ENCODE measurements at regions not wholly inside any gene's neighbourhood (a gene's known extent, or its start where the extent isn't known, plus 50 kb on each side); places are given as distances from the start of the nearest gene placed in this dataset.
"Not testable (repeated sequence)": the region's sequence is repeated elsewhere in the genome, so short reads cannot be mapped to it uniquely, and the experiment has no call there.

GRCh38 chr5:156043351-156043750, 283.6 kb upstream of the SGCD start:
- Histone ChIP-seq H3K4me3 (ENCODE audit: low read depth in 1 of 5, low read length in 5 of 5) (no peak overlapping the region), H3K36me3 (ENCODE audit: control insufficient read depth in 5 of 5, insufficient read depth in 5 of 5, low read length in 5 of 5) (no peaks in the 10 kb centered on the region), H3K4me1 (ENCODE audit: control insufficient read depth in 5 of 5, insufficient read depth in 5 of 5, low read length in 5 of 5) (no peaks in the 10 kb centered on the region), H3K9ac (ENCODE audit: low read length in 5 of 5) (no peak overlapping the region), H3K27me3 (ENCODE audit: control insufficient read depth in 5 of 5, insufficient read depth in 4 of 5, low read length in 5 of 5) (no peaks in the 10 kb centered on the region), H3K9me3 (ENCODE audit: control insufficient read depth in 5 of 5, low read length in 5 of 5) (peaks cover 0 to 4% (median 0%) of the 10 kb centered on the region in 5 donors), H3K27ac (ENCODE audit: low read depth, low read length) (no peak overlapping the region)

- no peaks in the 10 kb centered on the region for H3K9me3 ChIP-seq (ENCODE audit: control insufficient read depth in 5 of 5, low read length in 5 of 5)
- H3K9ac ChIP-seq (ENCODE audit: low read length in 5 of 5), result no peak overlapping the region
- H3K27me3 ChIP-seq (ENCODE audit: control insufficient read depth in 5 of 5, insufficient read depth in 4 of 5, low read length in 5 of 5), result no peaks in the 10 kb centered on the region
- H3K4me3 ChIP-seq (ENCODE audit: low read depth in 1 of 5, low read length in 5 of 5), result no peak overlapping the region
- H3K27ac ChIP-seq (ENCODE audit: low read depth, low read length), result no peak overlapping the region
- no peaks in the 10 kb centered on the region for H3K4me1 ChIP-seq (ENCODE audit: control insufficient read depth in 5 of 5, insufficient read depth in 5 of 5, low read length in 5 of 5)
- H3K36me3 ChIP-seq (ENCODE audit: control insufficient read depth in 5 of 5, insufficient read depth in 5 of 5, low read length in 5 of 5), result no peaks in the 10 kb centered on the region
Measured at GRCh38 chr5:156051972-156052371, 275.0 kb upstream of the SGCD start.

GRCh38 chr5:156052656-156053055, 274.3 kb upstream of the SGCD start:
- no peaks in the 10 kb centered on the region for H3K27me3 ChIP-seq (ENCODE audit: control insufficient read depth in 5 of 5, insufficient read depth in 4 of 5, low read length in 5 of 5)
- no peaks in the 10 kb centered on the region for H3K4me1 ChIP-seq (ENCODE audit: control insufficient read depth in 5 of 5, insufficient read depth in 5 of 5, low read length in 5 of 5)
- H3K36me3 ChIP-seq (ENCODE audit: control insufficient read depth in 5 of 5, insufficient read depth in 5 of 5, low read length in 5 of 5), result no peaks in the 10 kb centered on the region
- no peak overlapping the region for H3K4me3 ChIP-seq (ENCODE audit: low read depth in 1 of 5, low read length in 5 of 5)
- H3K27ac ChIP-seq (ENCODE audit: low read depth, low read length), result no peak overlapping the region
- no peak overlapping the region for H3K9ac ChIP-seq (ENCODE audit: low read length in 5 of 5)
- H3K9me3 ChIP-seq (ENCODE audit: control insufficient read depth in 5 of 5, low read length in 5 of 5), result no peaks in the 10 kb centered on the region

- Histone ChIP-seq H3K4me1 (ENCODE audit: control insufficient read depth in 5 of 5, insufficient read depth in 5 of 5, low read length in 5 of 5) (no peaks in the 10 kb centered on the region), H3K9me3 (ENCODE audit: control insufficient read depth in 5 of 5, low read length in 5 of 5) (no peaks in the 10 kb centered on the region), H3K36me3 (ENCODE audit: control insufficient read depth in 5 of 5, insufficient read depth in 5 of 5, low read length in 5 of 5) (no peaks in the 10 kb centered on the region), H3K27ac (ENCODE audit: low read depth, low read length) (no peak overlapping the region), H3K4me3 (ENCODE audit: low read depth in 1 of 5, low read length in 5 of 5) (no peak overlapping the region), H3K27me3 (ENCODE audit: control insufficient read depth in 5 of 5, insufficient read depth in 4 of 5, low read length in 5 of 5) (no peaks in the 10 kb centered on the region), H3K9ac (ENCODE audit: low read length in 5 of 5) (no peak overlapping the region)
Measured at GRCh38 chr5:156053056-156053455, 273.9 kb upstream of the SGCD start.

- Histone ChIP-seq H3K27me3 (ENCODE audit: control insufficient read depth in 5 of 5, insufficient read depth in 4 of 5, low read length in 5 of 5) (no peaks in the 10 kb centered on the region), H3K36me3 (ENCODE audit: control insufficient read depth in 5 of 5, insufficient read depth in 5 of 5, low read length in 5 of 5) (no peaks in the 10 kb centered on the region), H3K4me3 (ENCODE audit: low read depth in 1 of 5, low read length in 5 of 5) (no peak overlapping the region), H3K9me3 (ENCODE audit: control insufficient read depth in 5 of 5, low read length in 5 of 5) (peaks cover 0 to 22% (median 12%) of the 10 kb centered on the region in 5 donors), H3K27ac (ENCODE audit: low read depth, low read length) (no peak overlapping the region), H3K4me1 (ENCODE audit: control insufficient read depth in 5 of 5, insufficient read depth in 5 of 5, low read length in 5 of 5) (no peaks in the 10 kb centered on the region), H3K9ac (ENCODE audit: low read length in 5 of 5) (no peak overlapping the region)
Measured at GRCh38 chr5:156076912-156077311, 250.1 kb upstream of the SGCD start.

- Histone ChIP-seq H3K27me3 (ENCODE audit: control insufficient read depth in 5 of 5, insufficient read depth in 4 of 5, low read length in 5 of 5) (no peaks in the 10 kb centered on the region), H3K4me1 (ENCODE audit: control insufficient read depth in 5 of 5, insufficient read depth in 5 of 5, low read length in 5 of 5) (no peaks in the 10 kb centered on the region), H3K9me3 (ENCODE audit: control insufficient read depth in 5 of 5, low read length in 5 of 5) (peaks cover 4 to 28% (median 17%) of the 10 kb centered on the region in 5 donors), H3K4me3 (ENCODE audit: low read depth in 1 of 5, low read length in 5 of 5) (no peak overlapping the region), H3K9ac (ENCODE audit: low read length in 5 of 5) (no peak overlapping the region), H3K27ac (ENCODE audit: low read depth, low read length) (no peak overlapping the region), H3K36me3 (ENCODE audit: control insufficient read depth in 5 of 5, insufficient read depth in 5 of 5, low read length in 5 of 5) (no peaks in the 10 kb centered on the region)
Measured at GRCh38 chr5:156087577-156088110, 239.3 kb upstream of the SGCD start.

- peaks cover 4 to 28% (median 17%) of the 10 kb centered on the region in 5 donors for H3K9me3 ChIP-seq (ENCODE audit: control insufficient read depth in 5 of 5, low read length in 5 of 5)
Measured at GRCh38 chr5:156089955-156090940, 236.7 kb upstream of the SGCD start.

GRCh38 chr5:156093024-156093423, 233.9 kb upstream of the SGCD start:
- no peak overlapping the region for H3K4me3 ChIP-seq (ENCODE audit: low read depth in 1 of 5, low read length in 5 of 5)
- no peak overlapping the region for H3K27ac ChIP-seq (ENCODE audit: low read depth, low read length)
- no peaks in the 10 kb centered on the region for H3K36me3 ChIP-seq (ENCODE audit: control insufficient read depth in 5 of 5, insufficient read depth in 5 of 5, low read length in 5 of 5)
- H3K9me3 ChIP-seq (ENCODE audit: control insufficient read depth in 5 of 5, low read length in 5 of 5), result peaks cover 4 to 31% (median 17%) of the 10 kb centered on the region in 5 donors
- no peaks in the 10 kb centered on the region for H3K4me1 ChIP-seq (ENCODE audit: control insufficient read depth in 5 of 5, insufficient read depth in 5 of 5, low read length in 5 of 5)
- H3K9ac ChIP-seq (ENCODE audit: low read length in 5 of 5), result no peak overlapping the region
- H3K27me3 ChIP-seq (ENCODE audit: control insufficient read depth in 5 of 5, insufficient read depth in 4 of 5, low read length in 5 of 5), result no peaks in the 10 kb centered on the region

More at GRCh38 chr5:156089955-156090940, 236.7 kb upstream of the SGCD start:
- H3K4me1 ChIP-seq (ENCODE audit: control insufficient read depth in 5 of 5, insufficient read depth in 5 of 5, low read length in 5 of 5); H3K9ac ChIP-seq (ENCODE audit: low read length in 5 of 5); H3K27me3 ChIP-seq (ENCODE audit: control insufficient read depth in 5 of 5, insufficient read depth in 4 of 5, low read length in 5 of 5); H3K4me3 ChIP-seq (ENCODE audit: low read depth in 1 of 5, low read length in 5 of 5); H3K36me3 ChIP-seq (ENCODE audit: control insufficient read depth in 5 of 5, insufficient read depth in 5 of 5, low read length in 5 of 5); H3K27ac ChIP-seq (ENCODE audit: low read depth, low read length): not testable (repeated sequence)

- Histone ChIP-seq H3K9ac (ENCODE audit: low read length in 5 of 5) (no peak overlapping the region), H3K27ac (ENCODE audit: low read depth, low read length) (no peak overlapping the region), H3K4me3 (ENCODE audit: low read depth in 1 of 5, low read length in 5 of 5) (no peak overlapping the region), H3K4me1 (ENCODE audit: control insufficient read depth in 5 of 5, insufficient read depth in 5 of 5, low read length in 5 of 5) (no peaks in the 10 kb centered on the region), H3K27me3 (ENCODE audit: control insufficient read depth in 5 of 5, insufficient read depth in 4 of 5, low read length in 5 of 5) (no peaks in the 10 kb centered on the region), H3K9me3 (ENCODE audit: control insufficient read depth in 5 of 5, low read length in 5 of 5) (peaks cover 4 to 28% (median 17%) of the 10 kb centered on the region in 5 donors), H3K36me3 (ENCODE audit: control insufficient read depth in 5 of 5, insufficient read depth in 5 of 5, low read length in 5 of 5) (no peaks in the 10 kb centered on the region)
Measured at GRCh38 chr5:156094001-156094400, 233.0 kb upstream of the SGCD start.

- H3K27ac ChIP-seq (ENCODE audit: low read depth, low read length), result no peak overlapping the region
- H3K9ac ChIP-seq (ENCODE audit: low read length in 5 of 5), result no peak overlapping the region
- H3K4me3 ChIP-seq (ENCODE audit: low read depth in 1 of 5, low read length in 5 of 5), result no peak overlapping the region
- H3K9me3 ChIP-seq (ENCODE audit: control insufficient read depth in 5 of 5, low read length in 5 of 5), result peaks cover 4 to 15% (median 9%) of the 10 kb centered on the region in 5 donors
- H3K36me3 ChIP-seq (ENCODE audit: control insufficient read depth in 5 of 5, insufficient read depth in 5 of 5, low read length in 5 of 5), result no peaks in the 10 kb centered on the region
- no peaks in the 10 kb centered on the region for H3K4me1 ChIP-seq (ENCODE audit: control insufficient read depth in 5 of 5, insufficient read depth in 5 of 5, low read length in 5 of 5)
- H3K27me3 ChIP-seq (ENCODE audit: control insufficient read depth in 5 of 5, insufficient read depth in 4 of 5, low read length in 5 of 5), result no peaks in the 10 kb centered on the region
Measured at GRCh38 chr5:156095709-156096241, 231.2 kb upstream of the SGCD start.

Measured in subcutaneous abdominal adipose tissue (tissue), 5 donors.